ENCODE measurements at regions not wholly inside any gene's neighbourhood (a gene's known extent, or its start where the extent isn't known, plus 50 kb on each side); places are given as distances from the start of the nearest gene placed in this dataset.

DNA sequence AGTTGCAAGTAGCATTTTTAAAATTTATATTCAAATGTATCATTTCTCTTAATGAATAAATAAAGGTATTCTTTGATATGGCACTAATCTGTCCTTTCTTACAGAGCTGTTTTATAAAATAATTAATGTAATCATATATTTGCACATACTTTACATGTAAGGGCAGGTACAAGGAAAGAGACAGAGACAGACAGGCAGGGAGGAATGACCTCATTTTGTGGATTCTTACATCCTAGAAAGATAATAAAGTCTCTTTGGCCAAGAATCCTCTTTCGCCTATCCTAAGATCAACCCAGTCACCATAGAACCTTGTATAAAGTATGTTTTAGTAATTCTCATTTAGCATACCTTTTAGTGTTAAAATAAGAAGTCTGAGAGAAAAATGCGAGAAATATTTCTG, 98.5 kb upstream of the CTSO start:
- DNase-seq, result no peak

DNA sequence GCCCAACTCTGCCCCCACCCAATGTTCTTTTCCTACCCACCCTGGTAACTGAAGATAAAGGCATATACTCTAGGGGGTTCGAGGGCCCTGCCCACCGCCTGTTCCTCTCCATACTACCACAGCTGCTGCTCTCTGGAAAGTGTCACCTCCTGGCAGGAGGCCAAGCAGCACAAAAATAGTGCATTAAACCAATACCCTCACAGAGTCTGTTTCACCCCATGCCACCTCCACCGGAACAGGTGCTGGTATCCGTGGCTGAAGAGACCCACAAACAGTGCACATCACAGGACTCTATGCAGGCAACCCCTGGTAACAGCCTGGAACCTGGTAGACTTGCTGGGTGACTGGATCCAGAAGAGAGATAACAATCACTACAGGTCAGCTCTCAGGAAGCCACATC, 85.1 kb upstream of the CTSO start:
- no peak for DNase-seq

DNA sequence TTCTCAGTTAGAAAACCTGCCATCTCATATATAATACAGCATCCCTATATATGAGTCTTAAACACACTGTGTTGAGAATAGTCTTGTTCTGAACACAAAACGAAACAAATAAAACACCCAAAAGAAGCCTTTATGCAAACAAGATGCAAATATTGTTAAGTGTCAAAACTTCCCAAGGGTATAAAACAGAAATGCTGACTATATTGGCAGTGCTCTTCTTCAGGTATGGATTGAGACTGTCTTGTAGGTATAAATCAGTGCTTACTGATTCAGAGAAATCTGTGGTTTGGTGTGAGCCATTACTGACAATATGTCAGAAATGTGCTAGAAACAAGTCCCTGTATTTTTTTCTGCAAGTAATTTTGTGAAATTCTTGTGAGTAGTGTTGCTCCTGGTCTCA, 82.8 kb upstream of the CTSO start:
- DNase-seq, result no peak

DNA sequence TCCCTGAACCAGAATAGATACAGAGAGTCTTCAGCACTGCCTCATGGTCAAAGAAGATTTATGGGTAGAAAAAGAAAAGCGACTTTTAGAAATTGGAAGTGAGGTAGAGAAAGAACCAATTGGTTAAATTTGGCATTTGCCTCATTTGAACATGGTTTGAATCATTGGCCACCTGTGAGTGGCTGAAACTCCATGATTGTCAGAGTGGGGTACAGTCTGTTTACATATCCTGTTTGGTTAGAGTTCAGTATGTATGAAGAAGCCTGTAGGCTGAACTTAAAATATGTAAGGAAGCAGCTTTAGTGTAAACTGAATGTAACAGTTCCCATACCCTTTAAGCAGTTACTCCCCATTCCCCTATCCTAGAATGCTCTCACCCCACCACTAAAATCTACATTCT, 76.0 kb upstream of the CTSO start:
- no peak for DNase-seq

DNA sequence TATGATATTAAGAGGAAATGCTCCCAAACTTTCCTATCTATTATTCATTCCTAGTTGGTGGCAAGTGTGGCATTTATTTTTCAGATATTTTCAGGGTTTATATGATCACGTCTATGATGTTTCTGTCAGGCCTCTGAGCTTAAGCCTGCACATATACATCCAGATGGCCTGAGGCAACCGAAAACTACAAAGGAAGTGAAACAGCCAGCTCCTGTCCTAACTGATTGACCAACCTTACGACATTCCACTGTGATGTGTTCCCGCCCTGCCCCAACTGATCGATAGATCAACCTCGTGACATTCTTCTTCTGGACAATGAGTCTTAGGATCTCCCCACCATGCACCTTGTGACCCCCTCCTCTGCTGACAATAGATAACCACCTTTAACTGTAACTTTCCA, 67.6 kb upstream of the CTSO start:
- DNase-seq, result no peak

DNA sequence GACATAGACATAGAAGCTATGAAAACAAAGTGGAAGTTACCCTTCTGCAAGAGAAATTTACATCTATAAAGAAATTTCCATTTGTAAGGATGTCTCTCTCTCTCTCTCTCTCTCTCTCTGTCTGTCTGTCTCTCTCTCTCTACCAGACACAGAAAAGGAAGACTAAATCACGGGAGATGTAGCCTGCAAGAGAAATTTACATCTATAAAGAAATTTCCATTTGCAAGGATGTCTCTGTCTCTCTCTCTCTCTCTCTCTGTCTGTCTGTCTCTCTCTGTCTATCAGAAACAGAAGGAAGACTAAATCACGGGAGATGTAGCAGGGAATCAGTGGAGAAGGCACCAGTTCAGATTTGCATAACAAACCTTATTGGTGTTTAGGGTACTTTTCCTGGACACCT, 65.6 kb upstream of the CTSO start:
- DNase-seq, result no peak

DNA sequence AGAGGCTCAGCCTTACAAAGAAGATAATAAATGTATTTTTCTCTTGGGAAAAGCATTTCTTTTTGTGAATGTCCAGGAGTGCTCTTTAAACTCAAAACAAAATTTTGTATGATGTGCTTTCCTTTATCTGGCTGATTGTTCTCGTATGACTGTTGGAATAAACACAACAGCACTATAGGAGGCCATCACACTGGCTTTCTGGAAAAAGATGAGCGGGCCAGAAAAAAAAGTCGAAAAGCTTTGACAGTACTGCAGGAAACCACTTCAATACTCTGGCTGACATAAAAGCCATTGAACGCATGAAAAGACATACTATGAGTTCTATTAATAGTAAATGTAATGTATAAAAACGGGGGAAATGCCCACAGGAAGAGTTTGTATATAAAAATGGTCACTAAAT, 64.7 kb upstream of the CTSO start:
- no peak for DNase-seq

DNA sequence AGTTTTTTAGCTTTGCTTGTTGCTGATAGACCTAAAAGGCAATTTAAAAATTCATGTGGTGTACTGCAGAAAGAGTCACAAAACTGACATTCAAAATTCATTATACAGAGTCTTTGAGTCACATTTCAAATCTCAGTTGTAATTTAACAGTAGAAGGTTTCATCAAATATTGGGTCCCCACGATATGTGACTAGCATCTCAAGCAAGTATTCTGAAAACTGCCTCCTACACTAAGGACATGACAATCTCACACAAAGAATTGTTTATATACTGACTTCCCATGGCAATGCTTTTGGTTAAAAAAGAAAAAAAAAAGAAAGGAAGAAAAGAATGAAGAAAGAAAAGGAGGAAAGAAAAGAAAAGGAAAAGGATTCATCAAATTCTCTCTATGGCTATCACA, 62.1 kb upstream of the CTSO start:
- DNase-seq, result no peak

DNA sequence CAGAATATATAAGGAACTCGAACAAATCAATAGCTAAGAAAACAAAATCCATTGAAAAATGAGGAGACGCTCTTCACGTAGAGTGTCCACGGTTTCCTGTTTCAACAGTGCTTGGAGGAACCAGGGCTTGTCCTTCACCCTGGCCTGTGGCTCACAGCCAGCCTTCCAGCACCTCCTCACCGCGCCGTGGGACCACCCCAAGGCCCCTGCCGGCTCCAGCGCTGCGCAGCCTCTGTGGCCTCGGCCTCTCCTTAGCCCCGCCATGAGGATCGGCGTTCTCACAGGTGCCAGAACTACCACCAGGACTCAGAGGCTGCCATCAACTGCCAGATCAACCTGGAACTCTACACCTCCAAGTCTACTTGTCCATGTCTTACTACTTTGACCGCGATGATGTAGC, 52.5 kb upstream of the CTSO start:
- DNase-seq, result no peak

All from KG1 (cell line).